Breast epithelium (tissue), 4 donors: ENCODE measurements at regions not wholly inside any gene's neighbourhood (a gene's known extent, or its start where the extent isn't known, plus 50 kb on each side); places are given as distances from the start of the nearest gene placed in this dataset.

Source experiments
- DNase-seq, 2 donors: peaks; one replicate each; pipeline ENCODE4 v3.0.0-alpha.2; 2019; ENCODE audit warnings: low spot score in 2 of 2
- H3K27ac ChIP-seq, 2 donors: fragments of 200-600 bp; sonication (generic) in 1 of 2; one replicate each; pipeline ENCODE4 v1.5.1; 2016 to 2019; ENCODE audit warnings: mild to moderate bottlenecking in 1 of 2
- H3K27me3 ChIP-seq, 2 donors: fragments of 200-600 bp; sonication (generic) in 1 of 2; one replicate each; pipeline versions ENCODE4 v1.5.1 to v1.6.0; 2017 to 2019; ENCODE audit warnings: control low read depth in 1 of 2, mild to moderate bottlenecking in 1 of 2
- H3K36me3 ChIP-seq: fragments of 200-600 bp; one replicate; pipeline ENCODE4 v1.5.1; 2019
- H3K4me1 ChIP-seq, 2 donors: fragments of 200-600 bp; sonication (generic); one replicate each; pipeline ENCODE4 v1.5.1; 2016 to 2019; ENCODE audit warnings: control low read depth in 1 of 2
- H3K4me3 ChIP-seq, 3 donors: fragments of 200-600 bp; sonication (generic); 1 replicate in 2 of 3; 2 replicates in 1 of 3; pipeline ENCODE4 v1.5.1; 2016 to 2019; ENCODE audit warnings: mild to moderate bottlenecking in 3 of 3, moderate library complexity in 2 of 3
- H3K9me3 ChIP-seq, 2 donors: fragments of 200-600 bp; sonication (generic) in 1 of 2; one replicate each; pipeline ENCODE4 v1.5.1; 2016 to 2019; ENCODE audit warnings: control low read depth in 1 of 2
- CTCF ChIP-seq, 3 donors: fragments of 450-650 bp; IDR thresholded peaks; one replicate each; pipeline ENCODE4 v1.5.1; 2016 to 2017; ENCODE audit warnings: antibody characterized with exemption in 3 of 3, mild to moderate bottlenecking in 3 of 3, moderate library complexity in 3 of 3
- POLR2A ChIP-seq: fragments of 450-650 bp; IDR thresholded peaks from one replicate; pipeline ENCODE4 v1.6.1; 2016; ENCODE audit warnings: antibody characterized with exemption, mild to moderate bottlenecking, moderate library complexity
- POLR2AphosphoS5 ChIP-seq, 3 donors: sonication (generic); formaldehyde crosslinking; IDR thresholded peaks; one replicate each; pipeline ENCODE4 v1.6.1; 2017; ENCODE audit warnings: antibody characterized with exemption in 3 of 3
- intact Hi-C: fragments of 100-400 bp; cut with DNase I; formaldehyde crosslinking; loops from one replicate; pipeline ENCODE4 v1.15.1; 2023; ENCODE audit warnings: low total_unique reads

- no peaks in the 10 kb centered on the region for H3K27me3 ChIP-seq
- H3K27ac ChIP-seq, result no peak overlapping the region
- no peak for DNase-seq
- H3K9me3 ChIP-seq, result no peaks in the 10 kb centered on the region
- no peak overlapping the region for H3K4me3 ChIP-seq
- no peak for TF ChIP-seq POLR2AphosphoS5 (IDR thresholded peaks at IDR 0.05)
- no peak for TF ChIP-seq POLR2A
- TF ChIP-seq CTCF (IDR thresholded peaks at IDR 0.05), result no peak
- no peaks in the 10 kb centered on the region for H3K36me3 ChIP-seq
- no peaks in the 10 kb centered on the region for H3K4me1 ChIP-seq
- intact Hi-C loops, result no loop called here
Measured at GRCh38 chr9:7461791-7462190, 337.8 kb downstream of the DMAC1 start.

- H3K4me1 ChIP-seq, result no peaks in the 10 kb centered on the region
- no peak for DNase-seq
- no peaks in the 10 kb centered on the region for H3K9me3 ChIP-seq
- H3K36me3 ChIP-seq, result no peaks in the 10 kb centered on the region
- intact Hi-C loops, result no loop called here
- no peak overlapping the region for H3K27ac ChIP-seq
- no peaks in the 10 kb centered on the region for H3K27me3 ChIP-seq
- TF ChIP-seq CTCF (IDR thresholded peaks at IDR 0.05) (no peak), POLR2A (no peak), POLR2AphosphoS5 (IDR thresholded peaks at IDR 0.05) (no peak)
- H3K4me3 ChIP-seq, result no peak overlapping the region
Measured at GRCh38 chr9:7456793-7457530, 342.6 kb downstream of the DMAC1 start.

- H3K4me3 ChIP-seq, result no peak overlapping the region
- no peak for DNase-seq
- H3K27me3 ChIP-seq, result no peaks in the 10 kb centered on the region
- intact Hi-C loops, result no loop called here
- H3K36me3 ChIP-seq, result no peaks in the 10 kb centered on the region
- H3K9me3 ChIP-seq, result no peaks in the 10 kb centered on the region
- H3K4me1 ChIP-seq, result no peaks in the 10 kb centered on the region
- TF ChIP-seq POLR2A, result no peak
- TF ChIP-seq CTCF (IDR thresholded peaks at IDR 0.05), result no peak
- TF ChIP-seq POLR2AphosphoS5 (IDR thresholded peaks at IDR 0.05), result no peak
- peak overlapping the region in 1 of 2 donors; percentile 16 for H3K27ac ChIP-seq
Measured at GRCh38 chr9:7456377-7456776, 343.2 kb downstream of the DMAC1 start.

GRCh38 chr9:7454624-7455023 is 345.0 kb downstream of the DMAC1 start:
- Histone ChIP-seq H3K4me3 (no peak overlapping the region), H3K27me3 (no peaks in the 10 kb centered on the region), H3K27ac (no peak overlapping the region), H3K4me1 (no peaks in the 10 kb centered on the region), H3K36me3 (no peaks in the 10 kb centered on the region), H3K9me3 (no peaks in the 10 kb centered on the region)
- intact Hi-C loops, result no loop called here
- DNase-seq, result no peak
- TF ChIP-seq POLR2AphosphoS5 (IDR thresholded peaks at IDR 0.05) (no peak), CTCF (IDR thresholded peaks at IDR 0.05) (no peak), POLR2A (no peak)

GRCh38 chr9:7452378-7452777 is 347.2 kb downstream of the DMAC1 start:
- Histone ChIP-seq H3K36me3 (no peaks in the 10 kb centered on the region), H3K4me1 (no peaks in the 10 kb centered on the region), H3K4me3 (no peak overlapping the region), H3K27ac (no peak overlapping the region), H3K27me3 (no peaks in the 10 kb centered on the region), H3K9me3 (no peaks in the 10 kb centered on the region)
- no peak for TF ChIP-seq POLR2AphosphoS5 (IDR thresholded peaks at IDR 0.05)
- TF ChIP-seq CTCF (IDR thresholded peaks at IDR 0.05), result no peak
- TF ChIP-seq POLR2A, result no peak
- no peak for DNase-seq
- intact Hi-C loops, result no loop called here
